ENCODE measurements at regions not wholly inside any gene's neighbourhood (a gene's known extent, or its start where the extent isn't known, plus 50 kb on each side); places are given as distances from the start of the nearest gene placed in this dataset.

- Histone ChIP-seq H3K9me3 (ENCODE audit: control insufficient read depth, low read length) (no peaks in the 10 kb centered on the region), H3K9ac (ENCODE audit: extremely low read depth, low read length, poor library complexity, severe bottlenecking) (no peak overlapping the region), H3K27me3 (ENCODE audit: control insufficient read depth, insufficient read depth, low read length, poor library complexity, severe bottlenecking) (no peaks in the 10 kb centered on the region), H3K27ac (ENCODE audit: low read depth, low read length) (no peak overlapping the region), H3K4me3 (ENCODE audit: low read length) (no peak overlapping the region), H3K36me3 (ENCODE audit: control insufficient read depth, insufficient read depth, low read length) (no peaks in the 10 kb centered on the region), H3K4me1 (ENCODE audit: control insufficient read depth, insufficient read depth, low read length) (no peaks in the 10 kb centered on the region)
- Mint-ChIP-seq H3K9me3 (peaks cover 4% of the 10 kb centered on the region), H3K4me1 (no peaks in the 10 kb centered on the region), H3K4me3 (no peak overlapping the region), H3K36me3 (ENCODE audit: low read depth) (no peaks in the 10 kb centered on the region), H3K27ac (no peak overlapping the region), H3K27me3 (ENCODE audit: insufficient read depth) (peaks cover 3% of the 10 kb centered on the region)
- no peak for TF ChIP-seq CTCF (conservative IDR thresholded peaks at IDR 0.05)
- WGBS, 2 experiments (ENCODE audit: insufficient coverage in 1 of 2, insufficient read length in 1 of 2), result 89 to 94% methylated on average over 3 to 4 of the region's 4 CpGs
- DNase-seq, result no peak
Measured at GRCh38 chr2:3082705-3083104, 294.9 kb downstream of the EIPR1 start.

- 88 to 96% methylated on average over 4 to 14 of the region's 14 CpGs for WGBS, 2 experiments (ENCODE audit: insufficient coverage in 1 of 2, insufficient read length in 1 of 2)
- peaks cover 3% of the 10 kb centered on the region for H3K27me3 Mint-ChIP-seq (ENCODE audit: insufficient read depth)
- H3K4me3 ChIP-seq (ENCODE audit: low read length), result no peak overlapping the region
- no peaks in the 10 kb centered on the region for H3K36me3 Mint-ChIP-seq (ENCODE audit: low read depth)
- no peaks in the 10 kb centered on the region for H3K4me1 Mint-ChIP-seq
- H3K27ac Mint-ChIP-seq, result no peak overlapping the region
- no peaks in the 10 kb centered on the region for H3K27me3 ChIP-seq (ENCODE audit: control insufficient read depth, insufficient read depth, low read length, poor library complexity, severe bottlenecking)
- TF ChIP-seq CTCF (conservative IDR thresholded peaks at IDR 0.05), result no peak
- no peak overlapping the region for H3K9ac ChIP-seq (ENCODE audit: extremely low read depth, low read length, poor library complexity, severe bottlenecking)
- no peak overlapping the region for H3K27ac ChIP-seq (ENCODE audit: low read depth, low read length)
- DNase-seq, result peak; percentile 26
- no peaks in the 10 kb centered on the region for H3K36me3 ChIP-seq (ENCODE audit: control insufficient read depth, insufficient read depth, low read length)
- H3K9me3 Mint-ChIP-seq, result no peaks in the 10 kb centered on the region
- H3K4me1 ChIP-seq (ENCODE audit: control insufficient read depth, insufficient read depth, low read length), result no peaks in the 10 kb centered on the region
- H3K9me3 ChIP-seq (ENCODE audit: control insufficient read depth, low read length), result no peaks in the 10 kb centered on the region
- H3K4me3 Mint-ChIP-seq, result no peak overlapping the region
Measured at GRCh38 chr2:3079959-3080948, 297.4 kb downstream of the EIPR1 start.

- H3K27me3 Mint-ChIP-seq (ENCODE audit: insufficient read depth), result peaks cover 2% of the 10 kb centered on the region
- TF ChIP-seq CTCF (conservative IDR thresholded peaks at IDR 0.05), result no peak
- H3K4me1 Mint-ChIP-seq, result no peaks in the 10 kb centered on the region
- no peaks in the 10 kb centered on the region for H3K36me3 Mint-ChIP-seq (ENCODE audit: low read depth)
- Histone ChIP-seq H3K4me3 (ENCODE audit: low read length) (no peak overlapping the region), H3K36me3 (ENCODE audit: control insufficient read depth, insufficient read depth, low read length) (no peaks in the 10 kb centered on the region), H3K9ac (ENCODE audit: extremely low read depth, low read length, poor library complexity, severe bottlenecking) (no peak overlapping the region), H3K9me3 (ENCODE audit: control insufficient read depth, low read length) (no peaks in the 10 kb centered on the region), H3K27me3 (ENCODE audit: control insufficient read depth, insufficient read depth, low read length, poor library complexity, severe bottlenecking) (no peaks in the 10 kb centered on the region), H3K4me1 (ENCODE audit: control insufficient read depth, insufficient read depth, low read length) (no peaks in the 10 kb centered on the region), H3K27ac (ENCODE audit: low read depth, low read length) (no peak overlapping the region)
- no peak for DNase-seq
- no peak overlapping the region for H3K4me3 Mint-ChIP-seq
- WGBS, 2 experiments (ENCODE audit: insufficient coverage in 1 of 2, insufficient read length in 1 of 2), result 91 to 100% methylated on average over 2 of the region's 2 CpGs
- no peak overlapping the region for H3K27ac Mint-ChIP-seq
- H3K9me3 Mint-ChIP-seq, result no peaks in the 10 kb centered on the region
Measured at GRCh38 chr2:3079466-3079865, 298.2 kb downstream of the EIPR1 start.
